Activated CD4-positive, alpha-beta T cell treated with anti-CD3 and anti-CD28 coated beads, Interleukin-2, amount 50 U/mL, for 48 hours (primary cell): ENCODE measurements at regions not wholly inside any gene's neighbourhood (a gene's known extent, or its start where the extent isn't known, plus 50 kb on each side); places are given as distances from the start of the nearest gene placed in this dataset.
"Not testable (repeated sequence)": the region's sequence is repeated elsewhere in the genome, so short reads cannot be mapped to it uniquely, and the experiment has no call there.

ENCODE experiments used
- DNase-seq, 2 experiments: peaks; one replicate each; pipeline ENCODE4 v3.0.0-alpha.2; 2020

DNA sequence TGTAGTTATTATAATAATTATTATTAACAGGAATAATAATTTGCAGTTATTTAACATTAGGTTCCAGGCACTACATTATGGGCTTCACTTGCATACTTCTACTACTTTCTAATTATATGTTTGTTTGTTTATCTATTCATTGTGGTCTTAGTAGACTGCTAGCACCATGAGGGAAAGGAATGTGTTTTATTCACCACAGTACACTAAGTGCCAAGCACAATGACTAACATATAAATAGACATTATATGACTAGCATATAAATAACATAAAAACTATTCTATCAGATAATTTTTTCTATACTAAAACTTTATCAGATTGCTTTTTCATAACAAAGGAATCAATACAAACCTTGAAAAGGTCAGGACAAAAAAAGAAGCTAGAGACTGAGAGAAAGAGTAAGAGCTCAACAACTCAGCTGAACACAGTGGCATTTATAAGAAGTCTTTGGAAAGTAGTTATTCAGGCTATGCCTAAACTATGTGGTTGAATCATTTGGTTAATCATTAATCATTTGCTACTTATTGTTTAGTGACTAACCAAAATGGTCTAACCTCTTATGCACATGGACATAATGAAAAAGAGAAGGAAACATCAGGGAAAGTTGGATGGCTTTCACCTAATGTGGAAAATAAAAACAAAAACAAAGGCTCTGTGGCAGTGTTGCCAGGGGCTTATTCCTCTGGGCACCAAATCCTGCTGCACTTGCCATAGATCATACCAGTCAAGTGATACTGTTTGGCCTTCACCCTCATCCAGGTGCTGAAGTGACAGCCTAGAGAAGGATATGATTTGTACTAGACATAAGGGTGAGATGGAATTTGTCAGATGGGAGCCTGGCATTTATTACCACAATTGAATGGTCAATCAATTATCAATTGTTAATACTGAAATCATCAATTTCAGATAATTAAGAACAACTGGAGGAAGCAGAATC is 174.9 kb downstream of the ETAA1 start:
- no peak for DNase-seq

DNA sequence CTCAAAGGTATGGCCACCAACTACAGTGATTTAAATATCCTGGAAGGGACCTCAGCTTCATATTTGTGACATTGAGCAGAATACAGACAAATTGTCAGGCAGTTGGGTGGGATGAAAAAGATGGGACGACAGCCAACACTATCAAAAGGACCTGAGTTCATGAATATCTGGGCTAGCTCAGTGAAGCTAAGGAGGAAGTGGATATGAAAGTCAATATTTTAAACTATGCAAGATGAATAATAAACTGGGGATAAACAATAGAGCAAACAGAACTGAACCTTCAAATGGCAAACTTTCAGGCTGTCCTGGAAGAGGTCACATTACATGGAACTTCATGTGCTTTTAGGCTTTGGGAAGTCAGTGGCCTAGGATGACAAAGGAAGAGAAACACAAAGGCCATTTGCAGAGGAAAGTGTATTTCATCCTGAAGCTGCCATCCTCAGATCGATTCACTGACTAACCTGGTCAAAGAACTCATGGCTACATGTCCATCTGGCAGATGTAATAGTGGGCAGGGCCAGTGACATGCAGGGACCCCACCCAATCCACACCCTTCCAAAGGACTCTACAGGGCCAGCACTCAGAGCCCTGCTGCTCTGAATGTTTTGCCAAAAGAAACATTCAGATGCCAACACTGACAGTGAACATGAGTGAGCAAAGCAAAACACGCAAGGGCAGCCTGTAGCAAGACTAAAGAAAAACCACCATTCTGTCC is 175.7 kb downstream of the ETAA1 start:
- no peak for DNase-seq

DNA sequence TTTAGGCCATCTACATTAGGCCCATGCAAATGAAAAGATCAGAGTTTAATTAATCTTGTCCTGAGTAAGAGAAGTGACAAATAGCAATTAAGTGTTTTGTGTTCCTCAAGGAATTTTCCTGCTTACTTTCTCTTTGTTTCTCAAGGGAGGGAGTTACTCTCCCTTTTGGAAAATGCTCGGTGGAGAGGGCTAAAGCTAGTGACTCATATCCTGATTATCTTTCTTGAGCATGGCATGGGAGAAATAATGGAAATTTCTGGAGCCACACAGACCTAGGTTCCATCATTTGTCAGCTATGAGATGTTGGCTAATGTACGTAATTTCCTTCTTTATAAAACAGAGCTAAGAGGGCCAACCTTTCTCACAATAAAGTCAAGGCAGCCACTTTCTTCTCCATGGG is 177.1 kb downstream of the ETAA1 start:
- DNase-seq = no peak

DNA sequence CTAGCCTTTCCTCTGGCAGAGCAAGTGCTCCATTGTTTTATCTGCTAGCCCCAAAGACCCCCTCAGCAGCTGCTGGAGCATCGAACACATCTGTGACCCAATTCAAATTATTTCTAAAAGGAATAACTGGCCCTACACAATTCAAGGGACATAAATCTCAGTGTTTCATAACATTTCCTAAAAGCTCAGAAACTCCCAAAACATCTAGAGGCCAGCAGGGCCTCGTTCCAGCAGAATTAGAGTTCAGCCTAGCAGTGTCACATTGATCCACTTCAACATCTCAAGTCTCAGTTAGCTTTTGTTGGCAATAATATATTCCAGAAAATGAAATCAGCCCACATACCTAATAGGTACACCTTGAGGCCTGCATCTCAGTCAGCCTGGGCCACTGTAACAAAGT is 179.1 kb downstream of the ETAA1 start:
- no peak for DNase-seq

DNA sequence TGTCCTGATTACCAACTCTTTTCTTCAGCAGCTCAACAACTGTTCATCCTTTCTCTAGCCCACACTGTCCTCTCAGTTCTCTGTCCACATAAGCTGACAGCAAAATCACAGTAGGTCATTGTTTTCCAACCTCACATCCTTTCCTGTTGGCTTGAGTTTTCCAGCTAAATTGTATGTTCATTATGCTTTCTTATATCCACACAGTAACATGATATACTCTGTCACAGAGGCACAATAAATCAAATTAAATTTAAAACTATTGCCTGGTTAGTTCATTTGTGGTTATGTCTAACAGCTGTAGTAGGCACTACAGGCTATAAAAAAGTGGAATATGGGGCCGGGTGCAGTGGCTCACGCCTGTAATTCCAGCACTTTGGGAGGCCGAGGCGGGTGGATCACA is 179.9 kb downstream of the ETAA1 start:
- no peak for DNase-seq

DNA sequence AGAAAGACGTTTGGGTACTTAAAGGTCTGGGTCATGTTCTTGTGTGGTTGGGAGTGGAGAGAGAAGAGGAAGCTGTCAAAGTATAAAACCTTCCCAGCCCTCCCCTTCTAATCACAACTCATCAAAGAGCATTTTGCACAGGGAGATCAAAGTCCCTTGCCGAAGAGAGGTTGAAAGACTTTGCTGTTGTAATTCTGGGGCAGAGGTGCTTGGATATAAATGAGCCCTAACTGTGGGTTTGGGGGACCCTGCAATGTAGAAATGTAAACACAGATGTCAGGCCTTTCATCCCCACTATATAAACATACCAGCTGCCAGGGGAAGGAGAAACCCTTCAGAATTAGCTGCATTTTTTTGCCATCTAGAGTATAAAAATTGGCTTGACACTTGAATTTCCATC is 182.1 kb downstream of the ETAA1 start:
- DNase-seq = no peak

DNA sequence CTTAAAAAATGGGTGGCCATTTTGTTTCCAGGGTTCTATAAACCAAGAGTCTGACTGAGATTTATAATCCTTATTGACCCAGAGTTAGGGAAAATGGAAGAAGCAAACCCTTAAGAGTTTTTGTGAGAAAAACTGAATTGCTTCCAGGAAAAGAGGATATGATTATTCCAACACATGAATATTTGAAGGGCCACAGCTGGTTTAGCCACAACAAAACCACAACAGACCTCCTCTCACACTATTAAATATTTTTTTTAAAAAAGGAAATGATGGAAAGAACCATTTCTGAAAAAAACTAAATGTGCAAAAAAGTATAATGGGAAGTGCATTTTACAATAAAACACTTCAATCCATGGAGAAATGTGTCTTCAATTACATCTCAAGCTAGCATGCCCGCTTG is 182.7 kb downstream of the ETAA1 start:
- no peak for DNase-seq

DNA sequence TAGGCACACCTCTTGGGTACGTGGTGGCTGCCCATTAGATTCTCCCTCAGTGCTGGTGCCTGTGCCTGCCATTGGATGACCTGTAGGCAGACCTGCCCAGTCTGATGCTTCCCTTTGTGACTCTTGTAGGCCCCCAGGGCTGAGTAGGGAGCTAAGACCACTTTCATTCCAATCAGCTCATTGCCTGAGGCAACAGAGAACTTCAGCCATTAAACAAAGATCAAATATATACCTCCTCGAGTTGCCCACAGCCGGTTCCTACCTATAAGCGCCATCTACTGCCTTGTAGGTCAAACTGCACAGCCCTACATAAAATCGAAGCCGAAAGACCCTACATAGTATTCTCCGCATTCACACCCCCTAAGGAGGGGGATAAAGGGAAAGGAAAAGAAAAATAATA is 184.6 kb downstream of the ETAA1 start:
- no peak for DNase-seq

DNA sequence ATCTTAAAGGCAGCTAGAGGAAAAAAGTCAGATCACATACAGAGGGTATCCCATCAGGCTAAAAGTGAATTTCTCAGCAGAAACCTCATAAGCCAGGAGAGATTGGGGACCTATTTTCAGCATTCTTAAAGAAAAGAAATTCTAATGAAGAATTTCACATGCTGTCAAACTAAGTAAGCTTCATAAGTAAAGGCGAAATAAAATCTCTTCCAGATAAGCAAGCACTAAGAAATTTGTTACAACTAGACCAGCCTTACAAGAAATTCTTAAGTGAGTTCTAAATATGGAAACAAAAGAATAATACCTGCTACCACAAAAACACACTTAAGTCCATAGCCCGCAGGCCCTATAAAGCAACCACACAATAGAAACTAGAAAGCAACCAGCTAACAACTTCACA is 186.1 kb downstream of the ETAA1 start:
- DNase-seq = no peak

DNA sequence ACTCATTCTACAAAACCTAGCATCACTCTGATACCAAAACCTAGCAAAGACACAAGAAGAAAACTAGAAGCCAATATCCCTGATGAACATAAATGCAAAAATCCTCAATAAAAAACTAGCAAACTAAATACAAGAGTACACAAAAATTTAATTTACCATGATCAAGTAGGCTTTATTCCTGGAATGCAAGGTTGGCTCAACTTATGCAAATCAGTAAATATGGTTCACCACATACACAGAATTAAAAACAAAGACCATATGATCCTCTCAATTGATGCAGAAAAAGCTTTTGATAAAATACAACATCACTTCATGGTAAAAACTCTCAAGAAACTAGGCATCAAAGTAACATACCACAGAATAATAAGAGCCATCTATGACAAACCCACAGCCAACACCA is 188.3 kb downstream of the ETAA1 start:
- DNase-seq = no peak

DNA sequence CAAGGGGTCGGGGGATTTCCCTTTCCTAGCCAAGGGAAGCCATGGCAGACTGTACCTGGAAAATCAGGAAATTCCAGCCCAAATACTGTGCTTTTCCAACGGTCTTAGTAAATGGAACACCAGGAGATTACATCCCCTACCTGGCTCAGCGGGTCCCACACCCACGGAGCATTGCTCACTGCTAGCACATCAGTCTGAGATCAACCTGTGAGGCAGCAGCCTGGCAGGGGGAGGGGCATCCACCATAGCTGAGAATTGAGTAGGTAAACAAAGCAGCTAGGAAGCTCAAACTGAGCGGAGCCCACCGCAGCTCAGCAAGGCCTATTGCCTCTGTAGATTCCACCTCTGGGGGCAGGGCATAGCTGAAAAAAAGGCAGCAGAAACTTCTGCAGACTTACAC is 192.0 kb downstream of the ETAA1 start:
- DNase-seq = not testable (repeated sequence)

DNA sequence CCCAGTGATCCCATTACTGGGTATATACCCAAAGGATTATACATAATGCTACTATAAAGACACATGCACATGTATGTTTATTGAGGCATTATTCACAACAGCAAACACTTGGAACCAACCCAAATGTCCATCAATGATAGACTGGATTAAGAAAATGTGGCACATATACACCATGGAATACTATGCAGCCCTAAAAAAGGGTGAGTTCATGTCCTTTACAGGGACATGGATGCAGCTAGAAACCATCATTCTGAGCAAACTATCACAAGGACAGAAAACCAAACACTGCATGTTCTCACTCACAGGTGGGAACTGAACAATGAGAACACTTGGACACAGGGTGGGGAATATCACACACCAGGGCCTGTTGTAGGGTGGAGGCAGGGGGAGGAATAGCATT is 197.4 kb downstream of the ETAA1 start:
- DNase-seq = not testable (repeated sequence)

DNA sequence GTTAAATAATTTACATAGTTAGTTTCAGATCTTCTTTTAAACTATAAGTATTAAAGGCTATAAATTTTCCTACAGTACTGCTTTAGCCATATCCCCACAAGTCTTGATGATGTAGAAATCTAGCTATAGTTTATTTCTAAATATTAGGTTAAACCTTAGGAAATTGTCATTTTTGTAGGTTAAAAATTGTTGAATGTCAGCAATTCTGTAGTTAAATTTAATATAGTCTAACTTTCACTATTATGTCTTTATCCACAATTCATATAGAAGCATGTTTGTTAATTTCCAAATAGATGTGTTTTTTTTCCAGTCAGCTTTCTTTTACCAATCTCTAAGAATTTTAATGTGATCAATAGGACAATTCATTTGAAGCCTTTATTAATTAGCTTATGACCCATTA is 199.7 kb downstream of the ETAA1 start:
- no peak for DNase-seq

DNA sequence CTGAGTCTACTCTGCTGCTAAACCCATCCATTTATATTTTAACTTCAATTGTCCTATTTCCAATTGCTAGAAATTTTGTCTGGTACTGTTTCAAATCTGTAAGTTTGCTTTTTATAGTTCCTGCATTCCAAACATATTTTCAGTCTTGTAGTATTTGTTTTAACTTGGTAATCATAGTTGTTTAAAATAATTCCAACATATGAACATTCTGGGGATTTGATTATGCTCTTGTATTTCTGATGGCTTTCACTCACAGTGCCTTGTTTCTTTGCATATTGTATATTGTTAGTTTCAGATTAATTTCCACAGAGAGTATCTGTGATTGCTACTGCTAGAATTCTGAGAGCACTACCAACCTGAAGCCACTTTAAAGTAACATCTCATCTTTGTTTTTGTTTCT is 202.4 kb downstream of the ETAA1 start:
- DNase-seq = no peak

DNA sequence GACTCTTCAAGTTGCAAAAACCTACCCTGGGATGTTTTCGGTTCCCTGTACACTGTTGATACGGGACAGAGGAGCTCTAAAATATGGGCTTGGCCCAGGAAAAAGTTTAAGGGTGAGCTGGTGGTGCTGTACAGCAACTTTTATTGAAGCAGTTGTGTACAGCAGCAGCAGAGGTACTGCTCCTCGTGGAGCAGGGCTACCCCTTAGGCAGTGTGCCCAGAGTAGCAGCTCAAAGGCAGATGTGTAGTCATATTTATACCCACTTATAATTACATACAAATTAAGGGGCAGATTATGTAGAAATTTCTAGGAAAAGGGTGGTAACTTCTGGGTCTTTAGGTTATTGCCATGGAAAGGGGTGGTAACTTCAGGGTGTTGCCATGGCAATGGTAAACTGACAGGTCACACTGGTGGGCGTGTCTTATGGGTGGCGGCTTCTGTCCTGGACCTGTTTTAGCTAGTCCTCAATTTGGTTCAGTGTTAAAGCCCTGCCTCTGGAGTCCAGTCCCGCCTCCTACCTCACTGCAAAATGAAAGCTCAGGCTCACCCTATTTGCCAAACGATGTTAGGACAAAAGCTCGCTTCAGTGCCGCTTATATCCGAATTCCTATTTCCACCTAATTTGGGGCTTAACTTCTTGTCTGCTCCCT is 203.2 kb downstream of the ETAA1 start:
- DNase-seq = no peak

DNA sequence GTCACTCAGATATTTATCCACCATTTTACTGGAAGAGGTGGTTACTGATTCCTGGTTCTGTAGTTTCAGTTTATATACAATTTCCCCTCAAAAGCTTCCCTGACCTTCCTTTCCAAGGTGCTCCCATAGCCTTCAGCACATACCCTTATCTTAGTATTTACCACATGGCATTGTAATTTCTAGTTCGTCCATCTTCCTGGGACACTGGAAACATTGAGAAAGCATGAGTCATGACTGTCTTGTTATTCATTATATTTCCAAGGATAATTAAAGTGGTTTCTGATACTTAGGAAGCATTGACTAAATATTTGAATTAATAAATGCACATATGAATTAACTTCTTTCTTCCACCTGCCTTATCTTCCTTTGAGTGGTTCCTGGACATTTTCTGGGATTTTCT is 203.8 kb downstream of the ETAA1 start:
- no peak for DNase-seq

DNA sequence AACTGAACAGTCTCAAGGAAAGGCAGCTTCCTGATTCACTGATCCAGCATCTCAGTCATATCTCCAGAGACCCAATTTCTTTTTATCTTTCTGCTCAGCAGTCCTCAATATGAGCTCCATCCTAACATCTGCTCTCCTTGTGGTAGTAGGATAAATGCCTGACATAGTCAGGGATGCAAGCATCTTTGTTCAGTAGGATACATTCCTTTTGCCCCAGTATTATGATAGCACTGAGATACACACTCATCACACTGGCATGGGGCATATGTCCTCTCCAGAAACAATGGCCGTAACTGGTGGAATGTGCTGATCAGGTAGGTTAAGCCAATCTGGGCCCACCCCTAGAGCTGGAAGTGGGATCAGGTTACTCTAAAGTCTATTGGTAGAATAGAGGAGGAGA is 207.2 kb downstream of the ETAA1 start:
- no peak for DNase-seq

DNA sequence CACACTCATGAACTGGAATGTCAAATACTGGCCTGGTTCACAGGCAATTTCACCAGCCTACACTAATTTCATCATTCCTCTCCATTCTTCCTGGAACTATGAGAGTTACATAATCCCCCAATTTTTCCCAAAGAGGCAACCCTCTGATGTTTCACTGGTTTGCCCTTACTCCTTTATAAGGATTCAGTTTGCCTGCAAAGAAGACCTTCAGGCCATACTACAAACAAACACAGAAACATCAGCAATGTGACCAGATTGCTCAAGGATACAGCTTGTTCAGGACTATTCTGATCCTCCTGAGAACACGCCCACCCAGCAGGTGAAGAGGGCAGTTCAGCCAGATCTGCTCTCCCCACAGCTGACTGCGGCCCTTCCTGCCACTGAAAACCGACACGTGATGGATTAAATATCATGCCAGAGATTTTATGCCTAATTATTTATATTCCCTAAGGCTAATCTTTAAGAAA is 215.5 kb downstream of the ETAA1 start:
- DNase-seq = no peak

DNA sequence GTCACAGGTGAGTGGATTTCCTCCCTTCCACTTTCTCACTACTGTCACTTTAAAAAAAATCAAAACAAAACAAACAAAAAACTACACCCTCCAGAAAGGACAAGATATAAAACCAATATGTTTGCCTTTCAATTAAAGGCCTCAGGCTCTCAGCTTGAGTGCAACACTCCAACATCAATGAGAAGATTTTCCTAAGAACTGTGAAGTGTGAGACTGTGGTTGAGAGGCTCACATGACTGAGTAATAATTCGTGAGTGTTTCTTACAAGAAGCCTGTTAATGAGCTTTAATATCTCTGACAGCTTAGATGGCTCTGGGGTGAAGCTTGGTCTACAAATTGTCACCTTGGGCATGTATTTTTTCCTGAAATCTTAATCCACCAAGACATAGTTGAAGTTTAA is 216.1 kb downstream of the ETAA1 start:
- DNase-seq = no peak

DNA sequence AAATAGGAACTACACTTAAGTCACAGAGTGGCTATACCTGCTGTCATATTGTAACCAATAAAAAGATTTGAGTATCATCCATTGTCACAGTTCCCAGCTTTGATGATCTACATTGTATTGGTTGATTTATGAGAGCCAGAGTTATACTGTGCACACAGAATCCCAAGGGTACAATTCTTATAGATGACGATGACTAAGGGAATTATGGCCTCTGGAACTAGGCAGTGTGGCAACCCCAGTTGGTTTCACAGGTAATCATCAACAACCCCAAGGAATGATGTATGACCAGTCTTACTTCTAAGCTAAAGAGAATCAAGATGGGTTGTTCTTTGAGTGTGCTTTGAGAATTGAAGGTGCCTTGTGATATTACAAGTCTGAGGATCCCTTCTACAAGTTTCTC is 217.3 kb downstream of the ETAA1 start:
- no peak for DNase-seq

DNA sequence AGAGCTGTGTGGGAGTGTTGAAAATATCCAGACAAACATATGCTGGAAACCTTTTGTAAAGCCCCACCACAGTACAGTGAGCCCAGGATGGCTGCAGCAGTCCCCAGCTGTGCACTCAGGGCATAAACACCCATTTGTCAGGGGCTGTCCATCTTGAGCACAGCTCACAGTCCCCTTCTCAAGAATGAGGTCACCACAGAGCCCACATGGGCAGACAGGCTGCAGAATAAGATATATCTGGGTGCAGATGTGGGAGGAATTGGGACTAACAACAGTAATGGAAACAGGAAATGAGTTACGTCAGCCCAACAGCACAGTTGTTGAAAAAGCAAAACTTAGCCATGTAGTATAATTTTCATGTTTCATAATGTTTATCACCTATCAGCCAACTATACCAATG is 219.6 kb downstream of the ETAA1 start:
- DNase-seq = no peak

DNA sequence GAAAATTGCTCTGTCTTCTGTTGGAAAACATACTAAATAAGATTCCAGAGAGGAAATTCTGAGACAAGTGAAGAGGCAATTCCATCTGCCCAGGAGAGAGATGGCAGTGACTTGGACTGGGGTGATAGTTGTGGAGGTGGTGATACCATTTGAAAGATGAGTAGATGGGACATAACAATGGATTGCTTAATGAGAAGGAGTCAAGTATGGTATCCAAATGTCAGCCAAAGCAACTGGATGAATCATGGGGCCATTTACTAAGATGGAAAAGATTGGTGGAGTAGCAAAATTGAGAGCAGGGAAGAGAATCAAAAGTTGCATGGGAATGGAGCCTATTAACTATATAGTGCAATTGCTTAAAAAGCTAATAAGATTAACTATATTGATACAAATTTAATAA is 222.1 kb downstream of the ETAA1 start:
- DNase-seq = no peak

DNA sequence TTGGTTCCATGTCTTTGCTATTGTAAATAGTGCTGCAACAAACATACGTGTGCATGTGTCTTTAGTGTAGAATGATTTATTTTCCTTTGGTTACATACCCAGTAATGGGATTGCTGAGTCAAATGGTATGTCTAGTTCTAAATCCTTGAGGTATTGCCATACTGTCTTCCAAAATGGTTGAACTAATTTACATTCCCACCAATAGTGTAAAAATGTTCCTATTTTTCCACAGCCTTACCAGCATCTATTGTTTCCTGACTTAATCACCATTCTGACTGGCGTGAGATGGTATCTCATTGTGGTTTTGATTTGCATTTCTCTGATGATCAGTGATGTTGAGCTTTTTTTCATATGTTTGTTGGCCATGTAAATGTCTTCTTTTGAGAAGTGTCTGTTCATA is 226.6 kb downstream of the ETAA1 start:
- not testable (repeated sequence) for DNase-seq

DNA sequence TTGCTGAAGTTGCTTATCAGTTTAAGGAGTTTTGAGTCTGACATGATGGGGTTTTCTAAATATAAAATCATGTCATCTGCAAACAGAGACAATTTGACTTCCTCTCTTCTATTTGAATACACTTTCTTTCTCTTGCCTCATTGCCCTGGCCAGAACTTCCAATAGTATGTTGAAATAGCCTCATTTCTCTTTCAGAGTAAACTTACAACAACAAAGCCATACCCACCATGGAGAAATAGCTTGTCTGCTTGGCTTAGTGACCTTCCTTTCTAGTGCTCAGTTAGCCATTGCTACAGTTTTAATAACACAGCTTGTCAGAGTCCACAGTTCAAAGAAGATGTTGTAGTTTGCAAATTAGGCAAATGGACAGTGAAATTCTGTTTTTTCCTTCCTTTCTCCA is 228.0 kb downstream of the ETAA1 start:
- no peak for DNase-seq
